ENCODE measurements at regions not wholly inside any gene's neighbourhood (a gene's known extent, or its start where the extent isn't known, plus 50 kb on each side); places are given as distances from the start of the nearest gene placed in this dataset.

- Histone ChIP-seq H3K14ac (ENCODE audit: insufficient read length) (no peak overlapping the region), H3K9me3 (ENCODE audit: insufficient read depth in 2 of 2, low read depth in 1 of 2, low read length in 1 of 2) (no peaks in the 10 kb centered on the region), H2BK20ac (ENCODE audit: low read length) (no peak overlapping the region), H3K36me3 (ENCODE audit: control insufficient read depth in 2 of 4, insufficient read depth in 4 of 4, low read length in 3 of 4) (no peaks in the 10 kb centered on the region), H3K9ac (replicated peaks in 1 of 4; ENCODE audit: extremely low read depth in 1 of 4, low read depth in 3 of 4, low read length in 3 of 4) (no peak overlapping the region), H3K27ac (ENCODE audit: low read depth, low read length) (no peak overlapping the region), H4K5ac (ENCODE audit: insufficient read length, low read depth, low read length) (no peak overlapping the region), H2BK120ac (replicated peaks; ENCODE audit: low read depth, low read length) (no peak overlapping the region), H4K20me1 (replicated peaks in 1 of 2; ENCODE audit: control insufficient read depth in 1 of 2, insufficient read depth in 2 of 2, low read length in 2 of 2) (no peaks in the 10 kb centered on the region), H4K8ac (ENCODE audit: extremely low read depth, insufficient read depth, low read length) (no peak overlapping the region), H3K23ac (ENCODE audit: insufficient read length) (no peak overlapping the region), H2BK15ac (ENCODE audit: low read length) (no peak overlapping the region), H2BK12ac (ENCODE audit: low read depth, low read length) (no peak overlapping the region), H3K23me2 (ENCODE audit: low read depth, low read length) (no peaks in the 10 kb centered on the region), H2BK5ac (ENCODE audit: low read depth, low read length) (no peak overlapping the region), H3K4me3 (ENCODE audit: extremely low read depth in 1 of 4, insufficient read depth in 2 of 4, low read depth in 3 of 4, low read length in 4 of 4) (no peak overlapping the region), H3K27me3 (replicated peaks in 1 of 4; ENCODE audit: control insufficient read depth in 3 of 4, extremely low read depth in 1 of 4, insufficient read depth in 3 of 4, low read length in 3 of 4) (no peaks in the 10 kb centered on the region), H3K4me1 (replicated peaks in 1 of 4; ENCODE audit: control insufficient read depth in 3 of 4, insufficient read depth in 4 of 4, low read length in 3 of 4) (no peaks in the 10 kb centered on the region), H3K56ac (replicated peaks; ENCODE audit: insufficient read length, low read depth, low read length) (no peak overlapping the region), H2AK5ac (ENCODE audit: low read depth, low read length) (no peak overlapping the region), H3K18ac (ENCODE audit: extremely low read depth, low read length) (no peak overlapping the region), H4K91ac (replicated peaks; ENCODE audit: insufficient read length, low read length) (no peak overlapping the region), H2AFZ (ENCODE audit: low read length) (no peak overlapping the region), H3K4ac (replicated peaks; ENCODE audit: insufficient read length, low read depth, low read length) (no peak overlapping the region), H3K4me2 (ENCODE audit: insufficient read depth in 1 of 2, low read depth in 2 of 2, low read length in 2 of 2) (no peak overlapping the region), H3K79me2 (ENCODE audit: control insufficient read depth in 1 of 2, insufficient read depth in 2 of 2, low read length in 2 of 2) (no peaks in the 10 kb centered on the region), H3K79me1 (ENCODE audit: low read depth, low read length) (no peaks in the 10 kb centered on the region)
- DNase-seq (ENCODE audit: low read depth in 1 of 2, low spot score in 2 of 2) (no peak), FAIRE-seq (no peak)
- ChIA-PET POLR2A (ENCODE audit: partially characterized antibody) (no interaction called here), CTCF (ENCODE audit: partially characterized antibody) (interaction anchor here (0.6 to 2.3 kb wide), 14 partner anchors 9 to 651 kb away, joined by 3 to 9 read pairs (median 4); no protein-coding TSS in a partner anchor)
- WGBS, 2 experiments (ENCODE audit: extremely low coverage in 1 of 2, insufficient coverage in 1 of 2, insufficient read length in 1 of 2, insufficient replicate concordance in 2 of 2, low coverage in 1 of 2, low lambda C conversion rate in 2 of 2, missing lambda C conversion rate in 1 of 2) = 97% methylated on average over 2 of the region's 2 CpGs; no CpG with 5 or more reads in 1 of the 2 experiments
- TF ChIP-seq SUZ12 (IDR thresholded peaks at IDR 0.05; ENCODE audit: low read length) = no peak
- TF ChIP-seq SP4 (IDR thresholded peaks at IDR 0.05; ENCODE audit: low read length) = no peak
- no peak for TF ChIP-seq SIX5 (IDR thresholded peaks at IDR 0.05; ENCODE audit: low read depth, low read length)
- TF ChIP-seq KDM1A (IDR thresholded peaks at IDR 0.05; ENCODE audit: borderline replicate concordance, low read length) = no peak
- TF ChIP-seq ASH2L (IDR thresholded peaks at IDR 0.05; ENCODE audit: low read length) = no peak
- TF ChIP-seq EZH2 (IDR thresholded peaks at IDR 0.05; ENCODE audit: low read depth, low read length, severe bottlenecking) = no peak
- no peak for TF ChIP-seq CBX5 (IDR thresholded peaks at IDR 0.05; ENCODE audit: low read depth, low read length)
- no peak for TF ChIP-seq EGR1 (IDR thresholded peaks at IDR 0.05; ENCODE audit: borderline replicate concordance, low read depth, low read length)
- no peak for TF ChIP-seq ZNF274 (IDR thresholded peaks at IDR 0.05; ENCODE audit: borderline replicate concordance, extremely low read depth, low read length)
- no peak for TF ChIP-seq HDAC2 (IDR thresholded peaks at IDR 0.05; ENCODE audit: borderline replicate concordance in 1 of 2, low read depth in 2 of 2, low read length in 2 of 2)
- TF ChIP-seq SIRT6 (IDR thresholded peaks at IDR 0.05; ENCODE audit: low read length) = no peak
- no peak for TF ChIP-seq RAD21 (IDR thresholded peaks at IDR 0.05 in 1 of 2, conservative IDR thresholded peaks at IDR 0.05 in 1 of 2; ENCODE audit: low read depth in 2 of 2, low read length in 2 of 2)
- no peak for TF ChIP-seq CREB1 (IDR thresholded peaks at IDR 0.05)
- TF ChIP-seq CHD1 (IDR thresholded peaks at IDR 0.05; ENCODE audit: low read depth, low read length) = no peak
- no peak for TF ChIP-seq TEAD4 (IDR thresholded peaks at IDR 0.05; ENCODE audit: low read depth, low read length)
Observed at GRCh38 chr9:7478646-7479045, 320.9 kb downstream of the DMAC1 start.

Measured in H1 (cell line).